ENCODE measurements at regions not wholly inside any gene's neighbourhood (a gene's known extent, or its start where the extent isn't known, plus 50 kb on each side); places are given as distances from the start of the nearest gene placed in this dataset.
"Not testable (repeated sequence)": the region's sequence is repeated elsewhere in the genome, so short reads cannot be mapped to it uniquely, and the experiment has no call there.

DNA sequence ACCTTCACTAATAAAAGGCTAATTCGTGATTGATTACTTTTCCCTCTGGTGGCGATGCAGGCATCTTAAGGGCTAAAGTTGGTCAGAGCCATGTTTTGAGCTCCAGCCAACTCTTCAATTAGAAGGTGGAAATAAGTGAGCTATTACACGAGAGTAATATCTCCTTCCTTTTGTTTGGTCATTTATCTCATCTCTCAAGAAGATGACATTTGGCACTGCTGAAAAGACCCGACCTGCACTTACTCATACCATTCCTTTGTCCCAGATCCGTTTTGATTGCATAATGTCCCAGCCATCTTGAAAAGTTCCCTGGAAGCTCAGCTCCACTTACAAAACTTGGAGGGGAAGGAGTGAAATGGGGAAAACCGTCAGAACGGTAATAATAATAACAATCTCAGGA lies 316.2 kb downstream of the VRK1 start:
- intact Hi-C loops (cut with DNase I): no loop called here
- DNase-seq (ENCODE audit: low spot score): no peak

DNA sequence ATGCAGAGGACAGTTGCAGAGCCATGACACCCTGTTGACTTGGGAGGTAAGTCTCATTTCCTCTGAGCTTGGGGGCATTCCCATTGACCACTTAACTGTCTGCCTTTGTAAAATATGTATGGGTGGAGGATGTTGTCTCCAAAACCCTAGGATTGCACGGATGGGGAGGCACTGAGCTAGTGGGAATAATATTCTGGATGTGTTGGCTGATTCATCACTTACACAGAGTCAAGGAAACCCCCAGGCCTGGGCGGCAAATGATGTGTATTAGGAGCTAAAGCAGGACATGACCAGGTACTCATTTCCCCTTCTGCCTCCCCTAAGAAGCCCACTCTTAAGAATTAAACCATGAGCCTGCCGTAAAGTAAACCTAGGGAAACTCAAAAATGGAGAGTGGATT lies 319.4 kb downstream of the VRK1 start:
- intact Hi-C loops (cut with DNase I): no loop called here

DNA sequence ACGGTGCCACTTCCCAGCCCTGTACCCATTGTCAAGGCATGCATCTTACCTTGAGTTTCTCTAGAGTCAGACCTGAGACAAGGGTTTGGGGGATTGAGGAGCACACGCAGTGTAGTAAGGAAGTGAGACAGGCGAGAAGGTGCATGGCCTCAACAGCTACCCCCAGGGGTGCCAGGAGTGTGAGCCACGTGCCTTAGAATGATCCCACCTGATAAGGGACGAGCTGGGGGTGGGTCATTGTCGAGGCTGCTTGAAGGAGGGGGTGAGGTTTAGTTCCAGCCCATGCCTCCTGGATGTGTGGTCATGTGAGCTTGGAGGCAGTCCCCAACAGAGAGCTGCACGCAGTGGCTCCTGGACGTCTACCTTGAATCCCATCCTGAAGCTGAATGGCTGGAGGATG lies 320.5 kb downstream of the VRK1 start:
- no peak for DNase-seq (ENCODE audit: low spot score)
- intact Hi-C loops (cut with DNase I): no loop called here

More for the DNA sequence above, 319.4 kb downstream of the VRK1 start:
- DNase-seq (ENCODE audit: low spot score): no peak

DNA sequence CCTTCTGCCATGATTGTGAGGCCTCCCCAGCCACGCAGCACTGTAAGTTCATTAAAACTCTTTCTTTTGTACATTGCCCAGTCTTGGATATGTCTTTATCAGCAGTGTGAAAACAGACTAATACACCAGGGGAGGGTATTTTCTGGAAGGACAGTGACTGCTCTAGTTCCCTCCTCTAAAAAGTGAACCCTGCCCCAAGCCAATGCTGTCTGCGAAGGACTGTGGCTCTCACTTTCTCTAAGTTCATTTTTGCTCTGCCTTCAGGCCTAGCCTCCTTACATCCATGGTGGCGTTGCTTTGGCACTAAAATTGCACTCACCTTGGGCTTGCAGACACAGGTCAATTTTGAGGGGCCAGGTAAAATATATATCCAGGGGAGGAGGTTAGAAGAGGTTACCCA lies 323.0 kb downstream of the VRK1 start:
- intact Hi-C loops (cut with DNase I): no loop called here
- DNase-seq (ENCODE audit: low spot score): no peak

DNA sequence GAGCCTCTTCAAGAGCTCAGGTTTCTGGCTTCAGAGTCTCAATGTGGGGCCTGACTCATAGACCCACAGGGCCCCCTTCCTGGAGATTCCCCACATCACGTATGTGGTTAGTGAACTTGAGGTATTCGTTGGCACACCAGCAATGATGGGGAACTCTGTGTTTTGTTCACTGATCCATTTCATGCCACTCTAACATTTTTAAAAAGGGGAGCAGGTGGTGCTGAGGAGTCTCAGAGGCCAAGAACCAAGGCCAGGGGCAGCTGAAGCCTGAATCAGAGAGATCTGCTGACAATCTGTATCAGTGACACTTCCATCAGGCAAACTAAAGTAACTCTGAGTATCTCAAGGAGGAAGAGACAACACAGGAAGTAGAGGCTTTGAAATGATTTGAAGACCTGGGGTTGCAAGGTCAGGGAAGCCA lies 323.4 kb downstream of the VRK1 start:
- intact Hi-C loops (cut with DNase I): no loop called here
- no peak for DNase-seq (ENCODE audit: low spot score)

DNA sequence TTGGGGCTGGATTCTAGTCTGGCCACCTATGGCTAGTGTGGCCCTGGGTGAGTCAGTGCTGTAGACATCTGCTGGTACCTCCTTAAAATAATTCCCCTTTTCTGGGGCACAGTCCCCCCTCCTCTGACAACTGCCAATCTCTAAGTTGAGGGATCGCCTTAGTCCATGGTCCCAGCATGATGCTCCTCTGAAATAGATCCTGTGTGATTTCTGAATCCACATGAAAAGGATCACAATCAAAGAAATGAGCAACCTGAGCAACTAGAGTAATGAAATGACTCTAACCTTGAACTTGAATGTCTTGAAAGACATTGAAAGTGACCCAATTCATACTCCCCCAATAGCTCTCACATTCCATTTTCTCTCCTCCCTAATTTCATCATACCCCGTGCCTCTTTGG lies 332.5 kb downstream of the VRK1 start:
- DNase-seq (ENCODE audit: low spot score): no peak
- intact Hi-C loops (cut with DNase I): no loop called here

DNA sequence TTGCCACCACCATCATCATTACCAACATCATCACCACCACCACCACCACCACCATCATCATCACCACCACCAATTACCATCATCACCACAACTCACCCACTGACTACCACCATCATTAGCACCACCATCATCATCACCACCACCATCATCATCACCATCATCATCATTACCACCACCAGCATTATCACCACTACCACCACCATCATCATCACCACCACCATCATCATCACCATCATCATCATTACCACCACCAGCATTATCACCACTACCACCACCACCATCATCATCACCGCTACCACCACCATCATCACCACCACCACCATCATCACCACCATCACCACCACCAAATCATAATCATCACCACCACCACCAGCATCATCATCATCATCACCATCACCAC lies 338.7 kb downstream of the VRK1 start:
- DNase-seq (ENCODE audit: low spot score); intact Hi-C loops (cut with DNase I): not testable (repeated sequence)

DNA sequence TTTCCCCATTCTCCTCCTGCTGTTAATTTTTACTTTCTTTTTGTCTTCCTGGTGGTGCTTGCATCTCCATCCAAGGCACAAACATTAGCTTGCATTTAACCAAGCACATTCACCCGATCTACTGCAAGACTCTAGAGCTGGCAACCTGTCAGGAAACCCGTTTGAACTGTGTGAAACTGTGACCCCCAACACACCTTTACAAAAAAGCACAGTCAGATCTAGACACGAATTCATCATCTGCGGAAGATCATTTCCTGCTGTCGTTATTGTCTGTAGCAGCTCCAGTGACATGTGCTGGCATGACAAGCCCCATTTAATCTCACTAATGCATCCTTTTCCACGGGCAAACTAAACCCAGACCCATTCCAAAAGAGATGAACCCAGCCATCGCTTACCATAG lies 340.5 kb downstream of the VRK1 start:
- no peak for DNase-seq (ENCODE audit: low spot score)
- intact Hi-C loops (cut with DNase I): no loop called here

DNA sequence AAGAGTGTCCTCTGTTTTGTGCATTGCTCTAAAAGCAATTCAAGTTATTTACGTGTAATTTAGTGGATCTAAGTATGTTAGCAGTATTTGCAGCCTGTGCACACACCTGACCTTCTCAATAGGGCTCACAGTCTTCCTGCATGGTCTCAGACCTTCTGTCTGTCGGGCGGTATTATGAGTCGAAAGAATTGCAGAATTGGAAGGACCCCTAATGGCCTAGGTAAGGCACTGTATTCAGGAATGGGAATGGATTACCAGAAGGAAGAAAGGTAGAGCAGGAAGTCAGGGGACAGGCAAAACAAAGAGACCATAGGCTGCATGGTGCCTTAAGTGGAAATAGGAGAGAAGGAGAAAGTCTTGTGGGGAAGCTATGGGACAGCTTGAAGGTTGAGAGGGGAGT lies 341.6 kb downstream of the VRK1 start:
- no peak for DNase-seq (ENCODE audit: low spot score)
- intact Hi-C loops (cut with DNase I): no loop called here

DNA sequence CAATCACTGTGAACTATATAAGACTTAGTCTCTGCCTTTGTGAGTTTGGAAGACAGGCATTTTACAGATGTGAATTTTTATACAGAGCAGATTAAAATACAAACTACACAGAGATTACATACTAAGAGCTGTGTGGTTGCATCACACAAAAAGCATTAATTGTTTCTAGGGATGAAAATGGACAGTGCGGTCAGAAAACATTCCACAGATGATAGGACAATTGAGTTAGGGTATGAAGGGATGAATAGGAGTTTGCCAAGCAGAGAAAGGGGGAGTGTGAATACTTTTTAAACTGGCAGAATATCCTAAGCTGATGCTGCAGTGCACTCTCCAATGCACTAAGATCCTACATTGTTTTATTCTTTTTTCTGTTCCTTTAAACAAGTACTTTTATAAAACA lies 345.8 kb downstream of the VRK1 start:
- DNase-seq (ENCODE audit: low spot score): no peak
- intact Hi-C loops (cut with DNase I): no loop called here

DNA sequence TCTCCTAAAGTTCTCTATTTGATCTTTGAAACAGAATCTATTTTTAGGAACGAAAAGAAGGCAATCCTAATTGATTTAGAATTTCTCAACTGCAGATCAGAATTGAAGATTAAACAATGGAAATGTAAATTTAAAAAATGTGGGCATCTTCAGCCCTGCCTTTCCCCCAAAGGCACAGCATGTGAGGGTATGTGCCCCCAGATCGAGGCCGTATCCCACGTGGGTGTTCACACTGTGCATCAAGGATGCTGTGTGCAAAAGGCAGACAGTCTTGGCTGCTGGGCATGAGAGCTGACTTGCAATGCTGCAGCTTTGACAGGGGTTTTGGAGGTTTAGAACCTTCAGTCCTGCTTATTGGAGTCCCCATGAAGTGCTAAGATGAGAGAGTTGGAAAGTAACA lies 346.3 kb downstream of the VRK1 start:
- intact Hi-C loops (cut with DNase I): no loop called here
- no peak for DNase-seq (ENCODE audit: low spot score)

DNA sequence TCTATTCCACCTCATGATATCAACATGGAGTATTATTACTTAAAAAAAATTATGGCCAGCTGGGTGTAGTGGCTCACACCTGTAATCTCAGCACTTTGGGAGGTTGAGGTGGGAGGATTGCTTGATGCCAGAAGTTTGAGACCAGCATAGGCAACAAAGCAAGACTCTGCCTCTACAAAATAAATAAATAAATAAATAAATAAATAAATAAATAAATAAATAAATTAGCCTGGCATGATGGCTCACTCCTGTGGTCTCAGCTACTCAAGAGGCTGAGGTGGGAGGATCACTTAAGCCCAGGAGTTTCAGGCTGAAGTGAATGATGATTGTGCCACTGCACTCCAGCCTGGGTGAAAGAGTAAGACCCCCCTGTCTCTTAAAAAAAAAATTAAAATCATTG lies 350.8 kb downstream of the VRK1 start:
- intact Hi-C loops (cut with DNase I); DNase-seq (ENCODE audit: low spot score): not testable (repeated sequence)

DNA sequence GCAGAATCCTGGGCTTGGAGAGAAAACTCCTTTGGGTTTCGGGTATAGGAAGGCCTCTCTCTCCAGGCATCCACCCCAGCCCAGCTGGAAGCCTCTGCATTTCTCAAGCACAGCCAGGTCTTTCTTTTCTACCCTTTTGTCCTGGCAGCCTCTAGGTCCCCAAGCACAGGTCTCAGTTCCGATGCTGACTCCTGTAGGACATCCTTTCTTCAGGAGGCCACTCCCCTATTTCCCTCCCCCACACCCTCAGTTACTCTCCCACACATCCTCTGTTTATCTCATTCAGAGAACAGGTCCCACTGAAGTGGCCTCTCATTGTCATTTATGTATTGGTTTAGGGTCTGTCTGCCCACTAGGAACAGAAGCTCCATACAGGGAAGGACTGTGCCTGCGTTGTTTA lies 352.6 kb downstream of the VRK1 start:
- DNase-seq (ENCODE audit: low spot score): no peak
- intact Hi-C loops (cut with DNase I): no loop called here

DNA sequence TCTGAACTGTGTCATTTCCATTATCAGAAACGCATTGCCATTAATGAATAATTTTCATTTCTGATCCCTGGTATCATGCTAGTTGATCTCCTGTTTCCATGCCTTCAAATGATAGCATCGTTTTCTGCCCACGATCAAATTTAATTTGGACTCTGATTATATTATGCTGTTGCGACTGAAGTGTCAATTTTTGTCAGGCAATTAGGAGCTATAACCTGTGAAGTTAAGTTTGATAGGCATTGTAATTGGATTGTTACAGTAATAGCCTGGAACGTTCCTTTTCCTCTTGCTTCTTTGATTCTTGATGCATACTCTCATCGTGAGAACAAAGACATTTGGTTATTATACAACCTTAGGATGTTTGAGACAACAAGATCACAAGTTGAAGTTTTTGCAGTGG lies 356.3 kb downstream of the VRK1 start:
- no peak for DNase-seq (ENCODE audit: low spot score)
- intact Hi-C loops (cut with DNase I): no loop called here

DNA sequence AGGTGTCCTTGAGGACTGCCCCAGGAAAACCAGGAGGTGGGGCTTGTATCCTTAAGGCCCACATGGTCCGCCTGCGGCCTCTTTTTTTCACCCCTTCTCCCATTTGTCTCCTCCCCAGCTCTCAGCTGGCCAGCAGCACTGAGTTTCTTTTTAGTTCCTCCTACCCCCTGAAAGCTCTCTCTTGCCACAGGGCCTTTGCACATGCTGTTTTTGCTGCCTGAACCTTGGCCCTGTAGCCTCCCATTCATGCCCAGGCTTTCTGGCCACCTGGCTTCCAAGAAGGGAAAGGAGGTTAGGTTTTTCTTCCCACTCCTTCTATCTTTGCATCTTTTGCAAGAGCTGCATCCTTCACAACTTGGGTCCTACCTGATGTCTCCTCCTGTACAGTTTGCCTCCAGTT lies 358.1 kb downstream of the VRK1 start:
- DNase-seq (ENCODE audit: low spot score): no peak
- intact Hi-C loops (cut with DNase I): no loop called here

DNA sequence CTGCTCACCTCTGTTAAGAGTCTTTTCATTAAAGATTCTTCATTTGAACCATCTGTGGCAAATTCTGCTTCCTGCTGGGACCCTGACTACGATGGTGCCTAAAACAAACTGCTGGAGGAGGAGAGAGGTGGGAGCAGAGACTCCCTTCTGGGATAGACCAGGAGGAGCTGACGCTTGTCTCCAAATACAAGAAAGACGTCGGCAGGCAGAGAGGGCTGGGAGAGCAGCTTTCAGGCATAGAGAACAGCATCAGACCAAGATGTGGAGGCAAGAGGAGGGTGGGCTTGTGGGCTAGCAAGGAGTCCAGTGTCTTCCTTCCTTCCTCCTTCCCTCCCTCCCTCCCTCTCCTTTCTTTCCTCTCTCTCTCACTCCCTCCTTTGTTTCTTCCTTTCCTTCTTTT lies 358.6 kb downstream of the VRK1 start:
- DNase-seq (ENCODE audit: low spot score): no peak
- intact Hi-C loops (cut with DNase I): no loop called here

DNA sequence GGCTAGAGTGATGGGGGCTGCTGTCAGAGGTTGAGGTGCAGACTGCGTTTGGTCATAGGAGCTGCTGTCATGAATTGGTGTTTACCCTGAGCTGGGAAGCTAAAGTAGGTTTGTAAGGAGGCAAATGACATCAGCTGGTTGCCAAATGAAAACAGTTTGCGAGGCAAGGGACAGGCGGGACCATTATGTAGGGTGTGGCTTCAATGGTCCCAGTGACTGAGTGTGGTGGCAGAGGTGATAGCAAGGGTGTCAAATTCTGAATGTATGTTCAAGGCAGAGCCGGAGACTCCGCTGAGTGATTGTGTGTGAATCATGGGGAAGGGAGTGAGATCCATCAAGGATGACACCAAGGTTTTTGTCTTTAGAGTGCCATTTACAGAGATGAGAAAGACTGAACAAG lies 359.5 kb downstream of the VRK1 start:
- no peak for DNase-seq (ENCODE audit: low spot score)
- intact Hi-C loops (cut with DNase I): no loop called here

DNA sequence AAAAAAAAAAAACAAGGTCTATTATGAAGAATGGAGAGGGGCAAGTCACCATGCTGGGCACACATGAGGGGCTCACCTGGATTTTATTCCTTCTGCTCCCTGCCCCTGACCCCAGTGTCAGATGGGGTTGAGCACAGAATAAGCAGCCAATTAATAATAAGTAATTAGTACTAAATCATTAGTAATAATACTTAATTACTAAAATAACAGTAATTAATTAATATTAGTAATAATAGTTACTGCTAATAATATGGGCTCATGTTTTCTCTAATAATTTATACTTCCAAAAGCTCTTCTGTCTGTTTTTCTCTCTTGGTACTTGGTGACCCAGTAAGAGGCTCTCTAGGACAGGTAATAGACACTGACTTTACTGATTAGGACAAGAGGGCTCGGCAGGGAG lies 360.9 kb downstream of the VRK1 start:
- intact Hi-C loops (cut with DNase I): no loop called here

DNA sequence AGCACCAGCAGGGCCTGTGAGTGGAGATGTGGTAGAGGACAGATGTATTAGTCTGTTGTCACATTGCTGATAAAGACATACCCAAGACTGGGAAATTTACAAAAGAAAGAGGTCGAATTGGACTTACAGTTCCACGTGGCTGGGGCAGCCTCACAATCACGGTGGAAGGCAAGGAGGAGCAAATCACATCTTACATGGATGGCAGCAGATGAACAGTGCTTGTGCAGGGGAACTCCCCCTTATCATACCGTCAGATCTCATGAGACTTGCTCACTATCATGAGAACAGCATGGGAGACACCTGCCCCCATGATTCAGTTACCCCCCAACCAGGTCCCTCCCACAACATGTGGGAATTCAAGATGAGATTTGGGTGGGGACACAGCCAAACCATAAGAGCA lies 361.9 kb downstream of the VRK1 start:
- intact Hi-C loops (cut with DNase I): no loop called here
- DNase-seq (ENCODE audit: low spot score): no peak

More for the DNA sequence above, 360.9 kb downstream of the VRK1 start:
- no peak for DNase-seq (ENCODE audit: low spot score)

DNA sequence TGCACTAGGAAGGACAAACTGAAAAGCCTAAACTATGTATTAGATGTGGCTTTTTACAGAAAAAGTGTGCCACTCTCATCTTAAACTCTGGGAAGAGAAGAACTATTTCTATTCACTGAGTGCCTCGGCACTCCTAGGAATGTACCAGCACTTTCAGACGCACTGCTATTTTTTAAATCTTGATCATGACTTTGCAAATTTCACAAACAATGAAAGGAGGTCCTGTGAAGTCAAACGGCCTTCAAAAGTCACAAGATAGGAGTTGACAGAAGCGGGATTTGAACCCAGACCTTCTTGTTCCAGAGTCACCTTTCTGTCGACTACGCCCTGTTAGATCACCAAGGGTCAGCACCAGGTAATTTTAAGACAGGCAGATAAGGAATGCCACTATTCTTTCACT lies 365.4 kb downstream of the VRK1 start:
- DNase-seq (ENCODE audit: low spot score): no peak
- intact Hi-C loops (cut with DNase I): no loop called here

DNA sequence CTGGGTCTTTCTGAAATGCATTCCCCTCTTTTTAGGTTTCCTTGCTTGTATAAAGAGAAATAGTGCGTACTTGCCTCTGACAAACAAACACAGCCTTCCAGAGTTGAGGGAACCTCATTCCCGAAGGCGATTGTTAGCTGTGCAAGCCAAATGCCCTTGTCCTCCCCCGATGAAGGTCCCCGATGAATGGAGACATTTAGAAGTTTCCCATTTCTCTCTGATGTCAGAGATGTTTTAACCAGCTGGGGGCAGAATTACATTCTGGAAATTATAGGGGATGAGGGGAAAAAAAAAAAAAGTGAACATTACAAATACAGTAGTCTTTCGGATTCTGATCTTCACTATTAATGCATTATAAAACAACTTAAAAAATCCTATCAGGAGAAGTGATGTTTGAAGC lies 366.8 kb downstream of the VRK1 start:
- peak; percentile 17 for DNase-seq (ENCODE audit: low spot score)
- intact Hi-C loops (cut with DNase I): no loop called here

DNA sequence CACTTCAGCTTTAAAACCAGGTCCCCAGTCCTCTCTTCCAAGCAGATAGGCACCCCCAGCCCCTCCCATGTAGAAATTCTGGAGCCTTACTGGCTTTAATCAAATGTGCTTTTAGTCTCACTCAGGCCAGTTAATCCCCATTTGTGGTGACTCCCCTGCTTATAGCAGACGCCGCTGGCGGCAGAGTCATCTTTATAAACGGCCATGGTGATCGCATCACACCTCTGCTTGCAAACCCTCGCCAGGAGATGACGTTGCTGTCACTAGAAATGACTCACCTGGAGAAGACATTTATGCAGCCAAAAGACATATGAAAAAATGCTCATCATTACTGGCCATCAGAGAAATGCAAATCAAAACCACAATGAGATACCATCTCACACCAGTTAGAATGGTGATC lies 369.3 kb downstream of the VRK1 start:
- peak; percentile 19 for DNase-seq (ENCODE audit: low spot score)
- intact Hi-C loops (cut with DNase I): no loop called here

DNA sequence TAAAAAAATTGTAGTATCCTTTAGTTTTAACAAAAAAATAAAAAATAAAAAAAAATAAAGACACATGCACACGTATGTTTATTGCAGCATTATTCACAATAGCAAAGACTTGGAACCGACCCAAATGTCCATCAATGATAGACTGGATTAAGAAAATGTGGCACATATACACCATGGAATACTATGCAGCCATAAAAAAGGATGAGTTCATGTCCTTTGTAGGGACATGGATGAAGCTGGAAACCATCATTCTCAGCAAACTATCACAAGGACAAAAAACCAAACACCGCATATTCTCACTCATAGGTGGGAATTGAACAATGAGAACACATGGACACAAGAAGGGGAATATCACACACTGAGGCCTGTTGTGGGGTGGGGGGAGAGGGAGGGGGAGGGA lies 370.4 kb downstream of the VRK1 start:
- intact Hi-C loops (cut with DNase I); DNase-seq (ENCODE audit: low spot score): not testable (repeated sequence)
